GM12865 (cell line): ENCODE measurements at regions not wholly inside any gene's neighbourhood (a gene's known extent, or its start where the extent isn't known, plus 50 kb on each side); places are given as distances from the start of the nearest gene placed in this dataset.
A peak's percentile ranks its signal among the peaks of the same experiment; 100 is the strongest.
"Not testable (repeated sequence)": the region's sequence is repeated elsewhere in the genome, so short reads cannot be mapped to it uniquely, and the experiment has no call there.

ENCODE experiments used
- DNase-seq: peaks from one replicate; pipeline ENCODE4 v3.0.0; 2010; ENCODE audit warnings: low read depth
- H3K4me3 ChIP-seq: 2 replicates; pipeline ENCODE4 v1.5.1; 2011; ENCODE audit warnings: mild to moderate bottlenecking, low read depth, low read length, control low read depth
- TF ChIP-seq, protein P1 (sequence below): IDR thresholded peaks from 2 replicates; pipeline ENCODE4 v1.5.1; 2011; ENCODE audit warnings: low read length, control low read depth, low read depth, inconsistent platforms; ENCODE audit not compliant: insufficient read depth; ENCODE audit errors: missing control alignments

DNA sequence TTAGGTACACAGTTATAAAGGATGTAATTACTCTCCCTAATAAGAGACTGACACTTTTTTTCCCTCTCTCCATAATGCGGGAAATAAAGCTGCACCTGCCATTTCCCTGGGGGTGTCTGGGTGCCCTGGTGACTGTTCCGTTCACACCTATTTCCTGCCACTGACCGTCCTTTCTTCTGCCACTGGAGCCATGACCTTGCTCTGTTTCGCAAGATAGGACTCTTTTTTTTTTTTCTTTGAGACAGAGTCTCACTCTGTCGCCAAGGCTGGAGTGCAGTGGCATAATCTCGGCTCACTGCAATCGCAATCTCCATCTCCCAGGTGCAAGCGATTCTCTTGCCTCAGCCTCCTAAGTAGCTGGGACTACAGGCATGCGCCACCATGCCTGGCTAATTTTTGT, 66.1 kb upstream of the SERBP1 start:
- TF ChIP-seq, protein P1, sequence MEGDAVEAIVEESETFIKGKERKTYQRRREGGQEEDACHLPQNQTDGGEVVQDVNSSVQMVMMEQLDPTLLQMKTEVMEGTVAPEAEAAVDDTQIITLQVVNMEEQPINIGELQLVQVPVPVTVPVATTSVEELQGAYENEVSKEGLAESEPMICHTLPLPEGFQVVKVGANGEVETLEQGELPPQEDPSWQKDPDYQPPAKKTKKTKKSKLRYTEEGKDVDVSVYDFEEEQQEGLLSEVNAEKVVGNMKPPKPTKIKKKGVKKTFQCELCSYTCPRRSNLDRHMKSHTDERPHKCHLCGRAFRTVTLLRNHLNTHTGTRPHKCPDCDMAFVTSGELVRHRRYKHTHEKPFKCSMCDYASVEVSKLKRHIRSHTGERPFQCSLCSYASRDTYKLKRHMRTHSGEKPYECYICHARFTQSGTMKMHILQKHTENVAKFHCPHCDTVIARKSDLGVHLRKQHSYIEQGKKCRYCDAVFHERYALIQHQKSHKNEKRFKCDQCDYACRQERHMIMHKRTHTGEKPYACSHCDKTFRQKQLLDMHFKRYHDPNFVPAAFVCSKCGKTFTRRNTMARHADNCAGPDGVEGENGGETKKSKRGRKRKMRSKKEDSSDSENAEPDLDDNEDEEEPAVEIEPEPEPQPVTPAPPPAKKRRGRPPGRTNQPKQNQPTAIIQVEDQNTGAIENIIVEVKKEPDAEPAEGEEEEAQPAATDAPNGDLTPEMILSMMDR = no peak
- H3K4me3 ChIP-seq = no peak overlapping the region
- DNase-seq = no peak

DNA sequence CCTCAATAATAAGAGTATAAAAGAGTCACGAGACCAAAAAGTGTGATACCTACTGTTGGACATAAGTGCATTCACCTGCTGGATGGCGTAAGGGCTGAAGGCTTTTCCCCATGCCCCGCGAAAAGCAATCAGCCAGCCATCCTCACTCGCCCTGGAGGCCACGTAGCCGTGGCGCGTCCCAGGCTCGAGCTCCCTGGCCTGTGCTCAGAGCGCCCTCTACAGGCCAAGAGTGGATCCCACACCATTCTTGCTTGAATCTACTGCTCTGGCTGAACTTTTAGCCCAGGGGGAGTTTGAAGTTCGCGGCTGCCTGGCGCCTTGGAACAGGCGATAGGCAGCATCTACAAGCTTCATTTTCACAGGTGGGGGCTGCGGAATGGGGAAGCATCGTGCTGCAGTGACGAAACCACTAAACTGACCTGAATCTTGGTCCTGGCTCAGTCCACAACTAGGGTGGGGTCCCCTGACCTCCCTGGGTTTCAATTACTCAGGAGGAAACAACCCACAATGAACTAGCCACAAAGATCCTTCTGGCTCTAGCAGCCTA, 70.3 kb upstream of the SERBP1 start:
- TF ChIP-seq, protein P1 = peak; percentile 98
- peak; percentile 93 for DNase-seq
- no peak overlapping the region for H3K4me3 ChIP-seq

DNA sequence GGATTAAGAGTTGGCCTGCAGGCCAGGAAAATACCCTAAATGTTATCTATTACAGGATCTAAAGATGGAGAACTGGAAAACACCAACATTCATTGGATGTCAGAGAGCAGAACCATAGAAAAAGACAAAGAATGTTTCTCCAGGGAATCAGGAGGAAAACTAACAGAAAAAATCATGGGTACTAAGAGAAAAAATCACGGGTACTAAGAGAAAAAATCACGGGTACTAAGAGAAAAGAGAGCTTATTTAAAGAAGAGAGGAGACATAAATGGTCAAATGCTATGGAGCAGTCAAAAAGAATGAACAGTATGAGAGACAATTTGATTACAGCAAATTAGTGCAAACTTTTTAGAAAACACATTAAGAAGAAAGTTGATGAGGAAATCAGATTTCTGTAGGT, 73.8 kb upstream of the SERBP1 start:
- no peak for DNase-seq
- TF ChIP-seq, protein P1 = no peak
- no peak overlapping the region for H3K4me3 ChIP-seq

DNA sequence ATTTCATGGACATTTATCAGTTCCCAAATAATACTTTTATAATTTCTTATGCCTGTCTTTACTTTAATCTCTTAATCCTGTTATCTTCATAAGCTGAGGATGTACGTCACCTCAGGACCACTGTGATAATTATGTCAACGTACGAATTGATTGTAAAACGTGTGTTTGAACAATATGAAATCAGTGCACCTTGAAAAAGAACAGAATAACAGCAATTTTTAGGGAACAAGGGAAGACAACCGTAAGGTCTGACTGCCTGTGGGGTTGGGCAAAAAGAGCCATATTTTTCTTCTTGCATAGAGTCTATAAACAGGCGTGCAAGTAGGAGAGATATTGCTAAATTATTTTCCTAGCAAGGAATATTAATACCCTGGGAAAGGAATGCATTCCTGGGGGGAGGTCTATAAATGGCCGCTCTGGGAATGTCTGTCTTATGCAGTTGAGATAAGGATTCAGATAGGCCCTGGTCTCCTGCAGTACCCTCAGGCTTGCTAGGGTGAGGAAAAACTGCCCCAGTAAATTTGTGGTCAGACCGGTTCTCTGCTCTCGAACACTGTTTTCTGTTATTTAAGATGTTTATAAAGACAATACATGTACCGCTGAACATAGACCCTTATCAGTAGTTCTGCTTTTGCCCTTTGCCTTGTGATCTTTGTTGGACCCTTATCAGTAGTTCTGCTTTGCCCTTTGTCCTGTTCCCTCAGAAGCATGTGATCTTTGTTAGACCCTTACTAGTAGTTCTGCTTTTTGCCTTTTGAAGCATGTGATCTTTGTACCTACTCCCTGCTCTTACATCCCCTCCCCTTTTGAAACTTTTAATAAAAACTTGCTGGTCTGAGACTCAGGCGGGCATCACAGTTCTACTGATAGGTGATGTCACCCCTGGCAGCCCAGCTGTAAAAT, 83.4 kb upstream of the SERBP1 start:
- H3K4me3 ChIP-seq, DNase-seq: not testable (repeated sequence)

DNA sequence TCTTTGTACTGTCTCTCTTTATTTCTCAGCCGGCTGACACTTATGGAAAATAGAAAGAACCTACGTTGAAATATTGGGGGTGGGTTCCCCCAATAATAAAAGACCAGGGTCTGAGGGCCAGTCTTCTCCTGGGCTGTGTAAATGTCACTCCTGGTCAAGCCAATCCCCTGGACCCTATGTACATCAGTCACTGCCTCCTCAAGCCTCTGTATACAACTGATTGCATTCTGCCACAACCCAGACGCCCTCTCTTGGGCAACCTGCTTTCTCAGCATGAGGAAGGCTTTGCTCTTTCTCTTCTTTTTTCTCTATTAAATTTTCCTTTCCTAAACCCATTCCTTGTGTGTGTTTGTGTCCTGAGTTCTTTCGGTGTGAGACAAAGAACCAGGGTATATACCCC, 84.1 kb upstream of the SERBP1 start:
- DNase-seq = no peak
- no peak overlapping the region for H3K4me3 ChIP-seq
- TF ChIP-seq, protein P1 = no peak

DNA sequence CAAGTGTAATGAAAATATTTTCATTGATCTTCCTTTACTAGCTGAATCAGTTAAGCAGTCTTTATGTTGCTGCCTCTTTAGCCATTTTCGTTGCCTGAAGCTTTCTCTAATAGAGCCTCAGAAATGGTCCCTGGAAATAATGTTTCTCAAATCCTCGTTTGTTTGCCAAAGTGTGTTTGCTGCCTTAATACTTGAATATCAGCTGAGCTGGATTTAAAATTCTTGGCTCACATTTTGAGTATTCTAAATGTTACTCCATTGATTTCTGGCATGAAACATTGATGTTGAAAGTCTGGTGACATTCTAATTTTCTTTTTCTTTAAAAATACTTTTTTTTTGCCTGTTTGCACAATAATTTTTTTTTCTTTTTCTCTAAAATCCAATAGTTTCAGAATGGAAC, 84.6 kb upstream of the SERBP1 start:
- DNase-seq = no peak
- H3K4me3 ChIP-seq = no peak overlapping the region
- TF ChIP-seq, protein P1 = no peak

DNA sequence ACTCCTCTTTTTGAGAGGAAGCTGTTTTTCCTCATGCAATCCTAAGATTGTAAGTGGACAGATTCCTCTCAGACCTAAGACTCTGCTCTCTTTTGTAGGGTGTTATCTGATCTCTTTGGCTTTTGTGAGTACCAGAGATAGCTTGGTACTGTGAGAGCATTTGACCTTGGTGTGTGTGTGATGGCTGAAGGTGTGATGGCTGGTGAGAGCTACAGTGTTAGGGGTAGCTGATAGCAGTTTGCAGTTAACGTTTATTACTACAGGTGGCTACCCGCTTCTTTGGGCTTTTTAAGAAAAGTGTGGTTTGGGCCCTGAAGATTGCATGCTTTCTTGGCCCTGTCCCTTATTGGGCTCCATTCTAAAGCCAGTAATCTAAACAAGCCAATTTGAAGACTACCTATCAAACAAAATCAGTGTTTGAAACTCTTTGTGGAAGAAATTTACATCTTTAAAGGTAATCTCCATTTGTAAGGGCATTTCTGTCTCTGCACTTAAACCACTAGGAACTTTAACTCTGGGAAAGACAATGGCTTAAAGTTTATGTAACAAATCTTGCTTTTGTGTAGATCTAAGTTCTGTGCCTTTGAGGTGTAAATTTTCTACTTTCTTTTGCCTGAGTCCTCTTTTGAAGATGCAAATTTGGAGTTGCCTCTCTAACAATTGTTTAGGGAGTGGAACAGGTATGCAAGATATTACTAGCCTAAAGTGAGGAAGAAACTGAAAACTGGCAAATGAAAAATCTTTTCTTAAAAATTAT, 85.3 kb upstream of the SERBP1 start:
- TF ChIP-seq, protein P1 = no peak
- no peak overlapping the region for H3K4me3 ChIP-seq
- no peak for DNase-seq
